ENCODE measurements at regions not wholly inside any gene's neighbourhood (a gene's known extent, or its start where the extent isn't known, plus 50 kb on each side); places are given as distances from the start of the nearest gene placed in this dataset.
"Not testable (repeated sequence)": the region's sequence is repeated elsewhere in the genome, so short reads cannot be mapped to it uniquely, and the experiment has no call there.

- in situ Hi-C loops (cut with MboI; ENCODE audit: low sequenced_read_pairs, unreplicated experiment), result no loop called here
- TF ChIP-seq CTCF (IDR thresholded peaks at IDR 0.05; ENCODE audit: borderline replicate concordance, control extremely low read depth, extremely low read depth, insufficient read depth, missing control alignments), result no peak
- DNase-seq (ENCODE audit: low spot score), result no peak
These were observed 104.8 kb upstream of the ECI2 start for GRCh38 chr6:4240148-4240547.

GRCh38 chr6:4225161-4225872, 89.9 kb upstream of the ECI2 start:
- in situ Hi-C loops (cut with MboI; ENCODE audit: low sequenced_read_pairs, unreplicated experiment), result no loop called here
- TF ChIP-seq CTCF (IDR thresholded peaks at IDR 0.05; ENCODE audit: borderline replicate concordance, control extremely low read depth, extremely low read depth, insufficient read depth, missing control alignments), result no peak
- DNase-seq (ENCODE audit: low spot score), result no peak

- no peak for DNase-seq (ENCODE audit: low spot score)
- in situ Hi-C loops (cut with MboI; ENCODE audit: low sequenced_read_pairs, unreplicated experiment), result no loop called here
- no peak for TF ChIP-seq CTCF (IDR thresholded peaks at IDR 0.05; ENCODE audit: borderline replicate concordance, control extremely low read depth, extremely low read depth, insufficient read depth, missing control alignments)
These were observed 88.9 kb upstream of the ECI2 start for GRCh38 chr6:4224067-4224978.

GRCh38 chr6:4220558-4220957, 85.2 kb upstream of the ECI2 start:
- TF ChIP-seq CTCF (IDR thresholded peaks at IDR 0.05; ENCODE audit: borderline replicate concordance, control extremely low read depth, extremely low read depth, insufficient read depth, missing control alignments), result no peak
- no peak for DNase-seq (ENCODE audit: low spot score)
- in situ Hi-C loops (cut with MboI; ENCODE audit: low sequenced_read_pairs, unreplicated experiment), result no loop called here

- in situ Hi-C loops (cut with MboI; ENCODE audit: low sequenced_read_pairs, unreplicated experiment); DNase-seq (ENCODE audit: low spot score): not testable (repeated sequence)
These were observed 83.4 kb upstream of the ECI2 start for GRCh38 chr6:4218619-4219317.

GRCh38 chr6:4212588-4212987, 77.2 kb upstream of the ECI2 start:
- DNase-seq (ENCODE audit: low spot score), result no peak
- in situ Hi-C loops (cut with MboI; ENCODE audit: low sequenced_read_pairs, unreplicated experiment), result no loop called here
- TF ChIP-seq CTCF (IDR thresholded peaks at IDR 0.05; ENCODE audit: borderline replicate concordance, control extremely low read depth, extremely low read depth, insufficient read depth, missing control alignments), result no peak
